GM13976 (cell line): ENCODE measurements at regions not wholly inside any gene's neighbourhood (a gene's known extent, or its start where the extent isn't known, plus 50 kb on each side); places are given as distances from the start of the nearest gene placed in this dataset.

Source experiments
- DNase-seq: peaks from one replicate; pipeline ENCODE4 v3.0.0; 2012; ENCODE audit warnings: low spot score
- in situ Hi-C: fragments of 300-500 bp; cut with MboI; formaldehyde crosslinking; loops from one replicate; pipeline ENCODE4 v1.12.0; 2022; ENCODE audit warnings: low sequenced_read_pairs, mixed read lengths, inconsistent platforms; ENCODE audit not compliant: unreplicated experiment
- TF ChIP-seq, protein P1 (sequence below): IDR thresholded peaks from 2 replicates; pipeline ENCODE4 v1.5.1; 2012; ENCODE audit warnings: borderline replicate concordance, mild to moderate bottlenecking; ENCODE audit not compliant: insufficient read depth; ENCODE audit errors: extremely low read depth, missing control alignments, control extremely low read depth

DNA sequence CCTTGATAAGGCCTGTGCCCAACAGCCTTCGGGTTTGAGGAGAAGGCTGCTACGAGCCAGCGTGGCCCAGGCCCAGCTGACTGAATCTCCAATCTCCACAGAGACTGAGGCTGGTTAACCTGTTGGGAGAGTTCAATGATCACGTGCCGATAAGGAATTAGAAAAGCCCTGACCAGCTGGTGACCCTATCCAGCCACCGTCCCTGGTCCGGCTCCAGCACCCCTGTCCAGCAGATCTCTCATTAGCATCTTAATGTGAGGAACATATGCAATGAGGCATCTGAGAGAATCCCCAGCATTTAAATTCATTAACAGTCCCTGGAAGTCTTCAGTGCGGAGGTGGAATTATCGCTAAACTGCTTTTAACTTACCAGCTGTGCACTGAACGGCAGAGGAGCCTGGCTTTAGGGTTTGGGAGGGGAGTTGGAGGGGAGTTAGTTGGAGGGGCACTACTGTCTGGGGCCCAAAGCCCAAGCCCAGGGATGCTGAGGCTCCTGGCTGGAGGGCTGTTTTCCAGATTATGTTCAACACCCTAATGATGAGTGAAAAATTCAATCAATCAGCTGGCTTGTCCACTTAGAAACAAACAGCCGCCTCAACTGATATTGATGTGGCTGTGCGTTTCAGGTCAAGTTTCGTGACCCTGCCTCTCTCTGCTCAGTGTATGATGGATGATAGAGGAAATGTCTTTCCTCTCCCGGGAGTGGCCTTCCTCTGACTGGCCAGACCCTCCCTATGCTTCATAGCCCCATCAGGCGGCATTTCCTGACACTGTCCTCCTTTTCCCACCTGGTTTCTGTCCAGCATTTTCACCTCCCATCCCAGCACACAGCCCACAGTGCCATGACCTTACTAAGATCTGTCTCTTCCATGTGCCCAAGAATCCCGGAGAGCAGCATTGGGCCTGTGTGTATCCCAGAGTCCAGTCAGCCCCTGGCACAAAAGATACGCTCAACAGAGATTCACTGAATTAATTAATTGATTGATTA lies 184.5 kb downstream of the CCT6B start:
- TF ChIP-seq, protein P1, sequence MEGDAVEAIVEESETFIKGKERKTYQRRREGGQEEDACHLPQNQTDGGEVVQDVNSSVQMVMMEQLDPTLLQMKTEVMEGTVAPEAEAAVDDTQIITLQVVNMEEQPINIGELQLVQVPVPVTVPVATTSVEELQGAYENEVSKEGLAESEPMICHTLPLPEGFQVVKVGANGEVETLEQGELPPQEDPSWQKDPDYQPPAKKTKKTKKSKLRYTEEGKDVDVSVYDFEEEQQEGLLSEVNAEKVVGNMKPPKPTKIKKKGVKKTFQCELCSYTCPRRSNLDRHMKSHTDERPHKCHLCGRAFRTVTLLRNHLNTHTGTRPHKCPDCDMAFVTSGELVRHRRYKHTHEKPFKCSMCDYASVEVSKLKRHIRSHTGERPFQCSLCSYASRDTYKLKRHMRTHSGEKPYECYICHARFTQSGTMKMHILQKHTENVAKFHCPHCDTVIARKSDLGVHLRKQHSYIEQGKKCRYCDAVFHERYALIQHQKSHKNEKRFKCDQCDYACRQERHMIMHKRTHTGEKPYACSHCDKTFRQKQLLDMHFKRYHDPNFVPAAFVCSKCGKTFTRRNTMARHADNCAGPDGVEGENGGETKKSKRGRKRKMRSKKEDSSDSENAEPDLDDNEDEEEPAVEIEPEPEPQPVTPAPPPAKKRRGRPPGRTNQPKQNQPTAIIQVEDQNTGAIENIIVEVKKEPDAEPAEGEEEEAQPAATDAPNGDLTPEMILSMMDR: no peak
- in situ Hi-C loops: no loop called here
- no peak for DNase-seq

DNA sequence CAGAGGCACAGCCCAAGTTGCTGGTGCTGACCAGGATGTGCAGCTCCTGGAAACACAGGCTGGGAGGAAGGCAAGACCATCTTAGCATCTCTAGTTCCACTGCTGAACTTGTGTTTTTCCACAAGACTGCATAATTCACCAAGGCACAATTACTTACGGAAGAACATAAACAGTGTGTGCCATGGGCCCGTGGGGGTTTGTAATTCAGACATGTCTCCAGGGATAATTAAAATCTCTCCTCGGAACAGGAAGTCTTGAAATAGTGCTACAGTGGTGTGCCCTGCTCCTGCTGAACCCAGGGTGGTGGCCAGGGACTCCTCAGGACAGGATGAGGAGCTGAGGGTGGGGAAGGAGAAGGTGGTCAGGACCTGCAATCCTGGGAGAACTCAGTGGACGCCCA lies 188.2 kb downstream of the CCT6B start:
- in situ Hi-C loops: no loop called here
- DNase-seq: no peak
- TF ChIP-seq, protein P1: no peak

DNA sequence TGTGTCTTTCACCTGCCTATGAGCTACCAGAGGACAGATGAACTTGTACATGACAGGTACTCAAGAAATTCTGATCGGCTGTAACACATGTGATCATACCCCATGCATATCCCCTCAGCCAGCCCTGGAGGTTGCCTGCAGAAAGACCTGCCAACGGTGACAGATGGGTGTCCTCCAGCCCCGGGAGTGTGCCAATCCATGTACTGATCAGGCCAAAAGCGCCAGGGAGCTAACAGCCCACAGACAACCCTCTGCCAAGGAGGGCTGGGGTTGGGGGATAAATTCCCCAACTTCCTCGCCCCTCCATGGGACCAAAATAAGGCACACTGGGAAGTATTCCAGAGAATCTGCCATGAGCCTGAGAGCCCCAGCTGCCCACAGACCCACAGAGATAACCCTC lies 189.4 kb downstream of the CCT6B start:
- DNase-seq: no peak
- TF ChIP-seq, protein P1: no peak
- in situ Hi-C loops: no loop called here

DNA sequence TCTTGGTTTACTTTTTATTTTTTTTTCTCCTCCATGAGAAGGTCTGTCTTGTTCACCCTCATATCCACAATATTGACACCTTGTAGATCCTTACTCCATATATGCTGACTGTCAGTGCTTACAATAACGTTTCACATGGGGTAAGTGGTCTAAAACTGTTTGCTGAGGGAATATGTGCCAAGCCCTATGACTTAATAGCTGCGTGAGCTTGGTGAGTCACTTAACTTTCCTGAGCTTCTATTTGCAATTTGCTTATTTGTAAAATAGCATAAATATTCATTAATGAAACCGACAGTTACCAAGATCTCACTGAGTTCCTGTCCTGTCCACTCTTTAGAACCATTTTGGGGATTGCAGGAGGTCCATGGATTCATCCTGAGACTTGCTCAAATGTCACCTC lies 190.7 kb downstream of the CCT6B start:
- no peak for DNase-seq
- in situ Hi-C loops: no loop called here
- TF ChIP-seq, protein P1: no peak

DNA sequence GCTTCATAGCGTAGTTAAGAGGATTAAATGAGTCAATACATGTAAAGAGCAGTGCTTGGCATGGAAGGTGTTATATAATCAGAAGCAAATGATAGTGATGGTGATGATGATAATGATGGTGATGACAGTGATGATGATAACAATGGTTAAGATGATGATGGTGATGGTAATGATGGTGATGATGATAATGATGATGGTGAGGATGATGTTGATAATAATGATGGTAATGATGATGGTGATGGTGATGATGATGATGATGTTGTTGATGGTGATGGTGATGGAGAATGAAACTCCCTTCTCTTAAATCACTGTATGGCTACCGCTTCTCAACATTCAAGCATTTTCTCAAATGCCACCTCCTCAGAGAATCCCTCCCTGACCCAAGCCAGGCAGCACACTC lies 190.5 kb downstream of the TMEM132E start:
- TF ChIP-seq, protein P1: no peak
- no peak for DNase-seq
- in situ Hi-C loops: no loop called here

DNA sequence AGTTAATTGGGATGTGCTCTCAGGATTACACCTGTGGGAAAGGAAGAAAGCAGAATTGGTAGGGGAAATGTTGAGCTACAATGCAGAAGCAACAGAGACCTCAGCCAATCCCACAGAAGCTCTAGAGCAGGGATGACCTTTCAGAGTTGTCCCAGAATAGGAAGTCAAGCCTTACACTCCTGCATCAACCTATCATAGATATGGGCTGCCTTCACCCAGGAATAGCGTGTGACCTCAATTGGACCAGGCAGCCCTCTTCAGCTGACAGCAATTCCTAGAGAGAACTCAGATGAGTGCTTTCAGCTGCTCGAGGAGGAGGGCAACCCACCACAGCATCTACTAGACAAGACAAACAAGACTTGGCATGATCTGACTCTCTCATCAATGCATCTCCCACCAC lies 189.7 kb downstream of the TMEM132E start:
- in situ Hi-C loops: no loop called here
- TF ChIP-seq, protein P1: no peak
- DNase-seq: no peak
